ENCODE measurements at regions not wholly inside any gene's neighbourhood (a gene's known extent, or its start where the extent isn't known, plus 50 kb on each side); places are given as distances from the start of the nearest gene placed in this dataset.

DNA sequence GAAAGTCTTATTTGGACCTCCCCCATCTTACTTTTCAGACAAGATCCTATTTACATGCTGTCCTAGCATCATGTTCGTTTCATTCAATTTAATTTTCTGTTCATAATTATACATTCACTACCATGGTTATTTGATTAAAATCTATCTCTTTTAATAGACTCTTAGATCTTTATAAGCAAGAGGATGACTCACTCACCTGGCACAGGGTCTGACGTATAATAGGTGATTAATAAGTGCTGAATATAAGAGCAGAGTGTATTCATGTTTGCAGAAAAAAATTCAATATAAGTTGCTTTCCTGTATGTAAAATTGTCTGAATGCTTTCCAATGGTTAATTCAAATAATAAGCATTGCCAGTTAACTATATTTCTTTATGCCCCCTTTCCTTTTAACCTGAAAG lies 165.5 kb upstream of the CBLB start:
- TF ChIP-seq, protein P1, sequence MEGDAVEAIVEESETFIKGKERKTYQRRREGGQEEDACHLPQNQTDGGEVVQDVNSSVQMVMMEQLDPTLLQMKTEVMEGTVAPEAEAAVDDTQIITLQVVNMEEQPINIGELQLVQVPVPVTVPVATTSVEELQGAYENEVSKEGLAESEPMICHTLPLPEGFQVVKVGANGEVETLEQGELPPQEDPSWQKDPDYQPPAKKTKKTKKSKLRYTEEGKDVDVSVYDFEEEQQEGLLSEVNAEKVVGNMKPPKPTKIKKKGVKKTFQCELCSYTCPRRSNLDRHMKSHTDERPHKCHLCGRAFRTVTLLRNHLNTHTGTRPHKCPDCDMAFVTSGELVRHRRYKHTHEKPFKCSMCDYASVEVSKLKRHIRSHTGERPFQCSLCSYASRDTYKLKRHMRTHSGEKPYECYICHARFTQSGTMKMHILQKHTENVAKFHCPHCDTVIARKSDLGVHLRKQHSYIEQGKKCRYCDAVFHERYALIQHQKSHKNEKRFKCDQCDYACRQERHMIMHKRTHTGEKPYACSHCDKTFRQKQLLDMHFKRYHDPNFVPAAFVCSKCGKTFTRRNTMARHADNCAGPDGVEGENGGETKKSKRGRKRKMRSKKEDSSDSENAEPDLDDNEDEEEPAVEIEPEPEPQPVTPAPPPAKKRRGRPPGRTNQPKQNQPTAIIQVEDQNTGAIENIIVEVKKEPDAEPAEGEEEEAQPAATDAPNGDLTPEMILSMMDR (IDR thresholded peaks at IDR 0.05; ENCODE audit: borderline replicate concordance, extremely low read depth, low read length, poor library complexity, severe bottlenecking), result no peak
- TF ChIP-seq EZH2 (IDR thresholded peaks at IDR 0.05; ENCODE audit: borderline replicate concordance, low read depth, low read length, severe bottlenecking), result no peak
